GM19025 (cell line): ENCODE measurements at regions not wholly inside any gene's neighbourhood (a gene's known extent, or its start where the extent isn't known, plus 50 kb on each side); places are given as distances from the start of the nearest gene placed in this dataset.

Experiments
- ATAC-seq: cut with Tn5 transposase; IDR thresholded peaks from one replicate; pipeline ENCODE4 v1.9.1; 2021; ENCODE audit warnings: mild to moderate bottlenecking, low read depth, moderate library complexity; ENCODE audit not compliant: unreplicated experiment

DNA sequence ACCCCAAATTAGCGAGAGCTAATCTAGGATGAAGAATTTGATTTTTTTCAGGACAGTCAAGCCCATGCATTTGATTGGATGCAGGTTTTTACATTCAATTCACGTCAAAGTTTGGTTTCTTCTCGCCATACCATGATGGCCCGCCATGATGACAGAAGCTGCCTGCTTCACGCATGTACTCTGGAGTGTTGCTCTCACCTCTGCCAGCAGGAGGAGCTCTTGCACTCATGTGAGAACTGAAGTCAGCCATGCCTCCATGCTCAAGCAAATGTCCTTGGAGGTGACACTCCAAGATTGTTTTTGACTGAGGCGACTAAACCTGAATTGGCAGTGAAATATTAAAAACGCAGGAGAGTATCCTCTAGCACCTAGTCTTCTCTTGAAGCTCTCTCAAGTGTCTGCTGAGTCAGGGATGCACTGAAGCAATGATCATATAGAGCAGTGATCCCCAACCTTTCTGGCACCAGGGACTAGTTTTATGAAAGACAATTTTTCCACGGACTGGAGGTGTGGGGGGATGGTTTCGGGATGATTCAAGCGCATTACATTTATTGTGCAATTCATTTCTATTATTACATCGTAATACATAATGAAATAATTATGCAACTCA is 120.9 kb downstream of the SAMMSON start:
- peak; percentile 91 for ATAC-seq

DNA sequence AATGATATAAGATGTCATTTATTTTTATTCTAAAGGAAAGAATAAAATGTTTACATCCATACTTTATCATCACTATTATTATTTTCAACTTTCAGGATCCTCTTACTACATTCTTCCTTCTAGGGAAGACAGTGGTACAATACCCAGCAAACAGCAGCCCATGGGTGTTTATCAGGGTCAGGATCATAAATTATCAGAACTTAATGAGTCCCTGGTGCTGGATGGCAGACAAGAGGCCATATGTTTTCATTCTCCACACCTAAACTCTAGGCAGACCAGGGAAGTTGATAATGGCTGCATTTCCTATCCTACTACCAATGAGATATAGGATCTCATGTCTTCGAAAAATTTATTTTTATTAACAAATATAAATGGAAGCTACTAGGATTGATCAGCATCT is 127.7 kb downstream of the SAMMSON start:
- ATAC-seq, result no peak

DNA sequence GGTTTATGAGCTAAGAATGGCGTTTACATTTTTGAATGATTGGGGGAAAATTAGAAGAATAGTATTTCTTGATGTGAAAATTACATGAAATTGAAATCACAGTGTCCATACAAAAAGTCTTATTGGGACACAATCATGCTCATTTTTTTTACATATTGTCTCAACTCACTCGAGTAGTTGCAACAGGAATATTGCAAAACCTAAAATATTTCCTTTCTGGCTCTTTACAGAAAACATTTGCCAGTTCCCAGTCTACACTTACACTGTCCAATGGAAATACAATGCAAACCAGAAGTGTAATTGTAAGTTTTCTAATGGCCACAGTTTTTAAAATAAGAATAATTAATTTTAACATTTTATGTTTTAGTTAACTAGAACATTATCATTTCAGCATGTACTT is 137.8 kb downstream of the SAMMSON start:
- no peak for ATAC-seq

DNA sequence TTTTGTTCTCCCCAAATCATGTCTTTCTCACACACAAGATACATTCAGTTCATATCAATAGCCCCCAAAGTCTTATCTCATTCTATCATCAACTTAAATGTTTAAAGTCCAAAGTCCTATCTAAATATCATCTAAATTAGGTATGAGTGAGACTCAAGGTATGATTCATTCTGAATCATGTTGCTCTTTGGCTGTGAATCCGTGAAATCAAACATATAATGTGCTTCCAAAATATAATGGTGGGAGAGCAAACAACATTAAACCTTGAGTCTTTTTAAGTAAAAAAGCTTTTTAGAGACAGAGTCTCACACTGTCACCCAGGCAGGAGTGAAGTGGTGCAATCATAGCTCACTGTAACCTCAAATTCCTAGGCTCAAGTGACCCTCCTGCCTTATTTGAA is 139.1 kb downstream of the SAMMSON start:
- ATAC-seq, result no peak
